Ovary (tissue), 7 donors: ENCODE measurements at regions not wholly inside any gene's neighbourhood (a gene's known extent, or its start where the extent isn't known, plus 50 kb on each side); places are given as distances from the start of the nearest gene placed in this dataset.

Experiments
- DNase-seq, 5 donors: peaks; one replicate each; pipeline ENCODE4 v3.0.0-alpha.2; 2019 to 2020
- H3K27ac ChIP-seq, 2 donors: fragments of 200-600 bp; one replicate each; pipeline versions ENCODE4 v1.5.1 to v1.8.0; 2019 to 2022
- H3K27me3 ChIP-seq: fragments of 200-600 bp; one replicate; pipeline ENCODE4 v1.8.0; 2022
- H3K36me3 ChIP-seq: fragments of 200-600 bp; sonication (generic); one replicate; pipeline ENCODE4 v1.5.1; 2019
- H3K4me1 ChIP-seq: one replicate; pipeline ENCODE4 v1.8.1; 2013; ENCODE audit warnings: mild to moderate bottlenecking, moderate library complexity; ENCODE audit not compliant: insufficient read depth
- H3K4me3 ChIP-seq: fragments of 200-600 bp; sonication (generic); one replicate; pipeline ENCODE4 v1.5.1; 2017
- H3K9me3 ChIP-seq, 2 donors: fragments of 200-600 bp in 1 of 2; sonication (generic) in 1 of 2; one replicate each; pipeline versions ENCODE4 v1.5.1 to v1.8.1; 2013 to 2019; ENCODE audit warnings: mild to moderate bottlenecking in 1 of 2, moderate library complexity in 1 of 2
- EP300 ChIP-seq: sonication (generic); formaldehyde crosslinking; IDR thresholded peaks from one replicate; pipeline ENCODE4 v1.6.1; 2017; ENCODE audit warnings: antibody characterized with exemption
- POLR2A ChIP-seq: fragments of 450-650 bp; IDR thresholded peaks from one replicate; pipeline ENCODE4 v1.6.1; 2017; ENCODE audit warnings: antibody characterized with exemption, mild to moderate bottlenecking, moderate library complexity
- WGBS, 3 donors: extraction: QIAGEN DNeasy Blood & Tissue Kit in 1 of 3; methylation state at CpG; one replicate each; pipeline versions ENCODE4 v1.1.5 to v1.1.7; 2013 to 2017; 5-methylcytosine and 5-hydroxymethylcytosine counted together
- intact Hi-C, 4 donors: fragments of 100-400 bp; cut with DNase I; formaldehyde crosslinking; loops; one replicate each; pipeline versions ENCODE4 v1.11.0 to v1.15.1; 2022 to 2023
- TF ChIP-seq, protein P1 (sequence below), 3 donors: fragments of 450-650 bp in 2 of 3; fragments of 200-600 bp in 1 of 3; IDR thresholded peaks; one replicate each; pipeline versions ENCODE4 v1.5.1 to v1.8.0; 2016 to 2022; ENCODE audit warnings: antibody characterized with exemption in 3 of 3, mild to moderate bottlenecking in 1 of 3
- donor health status: DM: no; HTN: no; CAD: no; lungs with moderate emphysema.
- donor health status: DM: no; HTN: no; CAD: no.
- donor health status: Bipolar disorder and iron deficiency.
- donor health status: DM: no; HTN: no; CAD: no.
- donor health status: DM: yes; HTN: yes; CAD: no.

DNA sequence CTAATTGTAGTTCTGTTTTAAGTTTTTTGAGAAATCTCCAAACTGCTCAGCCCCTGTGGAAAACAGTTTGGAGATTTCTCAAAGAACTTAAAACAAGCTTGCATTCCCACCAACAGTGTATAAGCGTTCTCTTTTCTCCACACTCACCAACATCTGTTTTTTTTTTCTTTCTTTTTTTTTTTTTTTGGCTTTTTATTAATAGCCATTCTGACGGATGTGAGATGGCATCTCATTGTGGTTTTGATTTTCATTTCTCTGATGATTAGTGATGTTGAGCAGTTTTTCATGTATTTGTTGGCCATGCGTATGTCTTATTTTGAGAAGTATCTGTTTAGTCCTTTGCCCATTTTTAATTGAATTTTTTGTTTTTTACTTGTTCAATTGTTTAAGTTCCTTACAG lies 73.1 kb upstream of the COL8A1 start:
- H3K27ac ChIP-seq, result no peak overlapping the region
- no peaks in the 10 kb centered on the region for H3K36me3 ChIP-seq
- no peaks in the 10 kb centered on the region for H3K27me3 ChIP-seq
- no peak for DNase-seq
- WGBS, 3 donors, result 83 to 91% (median 89%) methylated on average over 3 of the region's 3 CpGs
- TF ChIP-seq POLR2A (no peak), EP300 (no peak)
- TF ChIP-seq, protein P1, sequence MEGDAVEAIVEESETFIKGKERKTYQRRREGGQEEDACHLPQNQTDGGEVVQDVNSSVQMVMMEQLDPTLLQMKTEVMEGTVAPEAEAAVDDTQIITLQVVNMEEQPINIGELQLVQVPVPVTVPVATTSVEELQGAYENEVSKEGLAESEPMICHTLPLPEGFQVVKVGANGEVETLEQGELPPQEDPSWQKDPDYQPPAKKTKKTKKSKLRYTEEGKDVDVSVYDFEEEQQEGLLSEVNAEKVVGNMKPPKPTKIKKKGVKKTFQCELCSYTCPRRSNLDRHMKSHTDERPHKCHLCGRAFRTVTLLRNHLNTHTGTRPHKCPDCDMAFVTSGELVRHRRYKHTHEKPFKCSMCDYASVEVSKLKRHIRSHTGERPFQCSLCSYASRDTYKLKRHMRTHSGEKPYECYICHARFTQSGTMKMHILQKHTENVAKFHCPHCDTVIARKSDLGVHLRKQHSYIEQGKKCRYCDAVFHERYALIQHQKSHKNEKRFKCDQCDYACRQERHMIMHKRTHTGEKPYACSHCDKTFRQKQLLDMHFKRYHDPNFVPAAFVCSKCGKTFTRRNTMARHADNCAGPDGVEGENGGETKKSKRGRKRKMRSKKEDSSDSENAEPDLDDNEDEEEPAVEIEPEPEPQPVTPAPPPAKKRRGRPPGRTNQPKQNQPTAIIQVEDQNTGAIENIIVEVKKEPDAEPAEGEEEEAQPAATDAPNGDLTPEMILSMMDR (IDR thresholded peaks at IDR 0.05), result no peak
- intact Hi-C loops, result no loop called here
- no peak overlapping the region for H3K4me3 ChIP-seq
- H3K9me3 ChIP-seq, result no peaks in the 10 kb centered on the region
- no peaks in the 10 kb centered on the region for H3K4me1 ChIP-seq

DNA sequence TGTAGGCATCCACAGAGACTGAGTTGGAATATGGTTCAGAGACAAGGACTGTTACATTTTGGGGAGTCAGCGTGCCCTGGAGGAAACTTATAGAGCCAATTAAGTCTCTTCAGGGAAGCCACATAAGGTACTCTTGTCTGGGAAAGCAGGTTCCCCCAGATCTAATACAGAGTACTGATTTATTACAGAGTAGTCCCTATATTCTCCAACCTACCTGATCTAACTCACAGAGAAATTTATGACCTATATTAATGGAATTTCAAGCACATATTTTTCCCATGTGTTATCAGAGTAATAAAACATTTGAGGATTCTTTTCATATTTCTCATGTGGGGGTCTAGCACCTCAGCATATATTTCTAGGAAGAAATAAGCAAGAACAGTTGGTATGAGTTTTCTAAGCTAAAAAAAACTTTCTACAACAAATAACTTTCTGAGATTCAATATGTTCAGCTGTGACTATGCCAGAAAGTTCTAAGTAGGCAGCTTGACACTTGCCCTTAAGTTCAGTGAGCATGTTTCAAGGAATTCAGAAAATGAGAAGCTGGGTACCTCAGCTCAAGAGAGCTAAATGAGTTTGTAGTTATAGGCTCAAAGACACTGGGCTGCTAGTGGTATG lies 75.3 kb upstream of the COL8A1 start:
- no peaks in the 10 kb centered on the region for H3K36me3 ChIP-seq
- H3K9me3 ChIP-seq, result no peaks in the 10 kb centered on the region
- intact Hi-C loops, result no loop called here
- H3K27ac ChIP-seq, result no peak overlapping the region
- H3K4me1 ChIP-seq, result no peaks in the 10 kb centered on the region
- WGBS, 3 donors, result 71 to 88% (median 79%) methylated on average over 1 of the region's 1 CpG
- TF ChIP-seq, protein P1 (IDR thresholded peaks at IDR 0.05), result no peak
- TF ChIP-seq POLR2A (no peak), EP300 (no peak)
- H3K4me3 ChIP-seq, result no peak overlapping the region
- no peaks in the 10 kb centered on the region for H3K27me3 ChIP-seq
- no peak for DNase-seq

DNA sequence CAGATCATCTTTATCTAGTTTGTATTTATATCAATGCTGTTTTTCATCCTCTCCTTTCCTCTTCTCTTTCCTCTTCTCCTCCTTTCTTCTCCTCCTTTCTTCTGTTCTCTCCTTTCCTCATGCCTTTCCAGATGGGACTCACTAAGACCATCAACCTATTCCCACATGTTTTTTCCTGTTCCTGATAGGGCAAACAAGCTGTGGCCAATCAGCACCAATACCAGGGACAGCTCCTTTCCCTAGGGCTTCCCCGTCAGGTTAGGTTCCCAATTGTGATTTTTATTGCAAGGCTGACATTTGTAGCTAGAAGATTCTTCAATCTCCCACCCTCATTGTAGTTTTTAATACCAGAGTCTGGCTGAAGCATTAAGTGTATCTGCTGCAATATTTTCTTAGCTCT lies 76.3 kb upstream of the COL8A1 start:
- Histone ChIP-seq H3K27me3 (no peaks in the 10 kb centered on the region), H3K9me3 (no peaks in the 10 kb centered on the region), H3K36me3 (no peaks in the 10 kb centered on the region), H3K4me1 (no peaks in the 10 kb centered on the region), H3K27ac (no peak overlapping the region), H3K4me3 (no peak overlapping the region)
- WGBS, 3 donors, result 8 to 23% (median 17%) methylated on average over 1 of the region's 1 CpG
- TF ChIP-seq EP300 (no peak), POLR2A (no peak)
- TF ChIP-seq, protein P1 (IDR thresholded peaks at IDR 0.05), result no peak
- intact Hi-C loops, result no loop called here
- DNase-seq, result peak in 1 of 5 donors; percentile 13

DNA sequence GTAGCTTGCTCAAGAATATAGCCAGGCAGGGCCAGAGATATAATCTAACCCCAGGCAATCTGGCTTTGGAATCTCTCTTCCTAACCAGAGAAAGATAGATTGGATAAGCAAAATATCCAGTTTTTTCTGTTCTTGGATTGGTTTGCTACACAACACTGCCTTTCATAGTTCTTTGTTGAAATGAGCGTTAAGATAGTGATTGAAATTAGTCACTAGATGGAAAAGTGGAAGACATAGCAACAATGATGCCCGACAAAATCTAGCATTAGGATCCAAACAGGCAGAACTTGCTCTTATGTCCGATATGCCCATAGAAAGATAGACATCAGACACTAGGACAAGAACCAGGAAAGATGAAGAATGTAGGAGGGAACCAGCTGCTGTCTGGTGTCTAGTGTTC lies 77.3 kb upstream of the COL8A1 start:
- H3K27me3 ChIP-seq, result no peaks in the 10 kb centered on the region
- WGBS, 3 donors, result 78 to 96% (median 94%) methylated on average over 3 of the region's 3 CpGs
- DNase-seq, result no peak
- H3K36me3 ChIP-seq, result no peaks in the 10 kb centered on the region
- intact Hi-C loops, result no loop called here
- H3K4me3 ChIP-seq, result no peak overlapping the region
- TF ChIP-seq, protein P1 (IDR thresholded peaks at IDR 0.05), result no peak
- no peak for TF ChIP-seq POLR2A
- no peak for TF ChIP-seq EP300
- no peaks in the 10 kb centered on the region for H3K4me1 ChIP-seq
- H3K9me3 ChIP-seq, result no peaks in the 10 kb centered on the region
- no peak overlapping the region for H3K27ac ChIP-seq
